ENCODE measurements at regions not wholly inside any gene's neighbourhood (a gene's known extent, or its start where the extent isn't known, plus 50 kb on each side); places are given as distances from the start of the nearest gene placed in this dataset.
A peak's percentile ranks its signal among the peaks of the same experiment; 100 is the strongest.

GRCh38 chr9:22198681-22199080 is 189.6 kb upstream of the CDKN2B start:
- TF ChIP-seq CTCF (IDR thresholded peaks at IDR 0.05; ENCODE audit: insufficient read depth, low read depth, low read length, missing control alignments), result no peak
- DNase-seq (ENCODE audit: low read depth), result no peak
- no peak overlapping the region for H3K4me3 ChIP-seq (ENCODE audit: low read length)

- H3K4me3 ChIP-seq (ENCODE audit: low read length), result no peak overlapping the region
- peak; percentile 22 for DNase-seq (ENCODE audit: low read depth)
- TF ChIP-seq CTCF (IDR thresholded peaks at IDR 0.05; ENCODE audit: insufficient read depth, low read depth, low read length, missing control alignments), result no peak
These were observed 192.2 kb upstream of the CDKN2B start for GRCh38 chr9:22201256-22201655.

GRCh38 chr9:22203371-22204138 is 194.4 kb upstream of the CDKN2B start:
- no peak for TF ChIP-seq CTCF (IDR thresholded peaks at IDR 0.05; ENCODE audit: insufficient read depth, low read depth, low read length, missing control alignments)
- peak; percentile 48 for DNase-seq (ENCODE audit: low read depth)

DNA sequence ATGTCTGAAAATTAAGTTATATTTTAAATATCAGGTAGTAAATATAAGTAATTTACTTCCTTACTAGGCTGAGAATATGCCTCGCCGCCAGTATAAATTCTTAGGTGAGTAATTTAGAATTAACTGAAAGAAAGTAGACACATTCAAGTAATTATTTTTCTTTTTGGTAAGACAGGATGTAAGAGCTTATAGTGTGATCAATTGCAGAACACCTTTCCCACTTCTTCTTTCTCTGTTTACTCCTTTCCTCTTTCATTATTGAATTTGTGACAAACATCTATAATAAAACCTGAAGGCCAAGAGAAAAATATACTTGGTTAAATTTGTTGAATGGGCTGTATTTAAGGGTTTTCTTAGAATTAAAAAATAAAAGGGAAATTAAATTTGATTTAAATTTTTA is 195.1 kb upstream of the CDKN2B start:
- no peak for DNase-seq (ENCODE audit: low read depth)
- TF ChIP-seq CTCF (IDR thresholded peaks at IDR 0.05; ENCODE audit: insufficient read depth, low read depth, low read length, missing control alignments), result no peak
- H3K4me3 ChIP-seq (ENCODE audit: low read length), result no peak overlapping the region

More at GRCh38 chr9:22203371-22204138, 194.4 kb upstream of the CDKN2B start:
- no peak overlapping the region for H3K4me3 ChIP-seq (ENCODE audit: low read length)

- peak; percentile 11 for DNase-seq (ENCODE audit: low read depth)
- TF ChIP-seq CTCF (IDR thresholded peaks at IDR 0.05; ENCODE audit: insufficient read depth, low read depth, low read length, missing control alignments), result no peak
- no peak overlapping the region for H3K4me3 ChIP-seq (ENCODE audit: low read length)
These were observed 197.7 kb upstream of the CDKN2B start for GRCh38 chr9:22206833-22207232.

- no peak for TF ChIP-seq CTCF (IDR thresholded peaks at IDR 0.05; ENCODE audit: insufficient read depth, low read depth, low read length, missing control alignments)
- peak; percentile 87 for DNase-seq (ENCODE audit: low read depth)
- H3K4me3 ChIP-seq (ENCODE audit: low read length), result no peak overlapping the region
These were observed 199.9 kb upstream of the CDKN2B start for GRCh38 chr9:22208846-22209585.
